ENCODE measurements at regions not wholly inside any gene's neighbourhood (a gene's known extent, or its start where the extent isn't known, plus 50 kb on each side); places are given as distances from the start of the nearest gene placed in this dataset.

DNA sequence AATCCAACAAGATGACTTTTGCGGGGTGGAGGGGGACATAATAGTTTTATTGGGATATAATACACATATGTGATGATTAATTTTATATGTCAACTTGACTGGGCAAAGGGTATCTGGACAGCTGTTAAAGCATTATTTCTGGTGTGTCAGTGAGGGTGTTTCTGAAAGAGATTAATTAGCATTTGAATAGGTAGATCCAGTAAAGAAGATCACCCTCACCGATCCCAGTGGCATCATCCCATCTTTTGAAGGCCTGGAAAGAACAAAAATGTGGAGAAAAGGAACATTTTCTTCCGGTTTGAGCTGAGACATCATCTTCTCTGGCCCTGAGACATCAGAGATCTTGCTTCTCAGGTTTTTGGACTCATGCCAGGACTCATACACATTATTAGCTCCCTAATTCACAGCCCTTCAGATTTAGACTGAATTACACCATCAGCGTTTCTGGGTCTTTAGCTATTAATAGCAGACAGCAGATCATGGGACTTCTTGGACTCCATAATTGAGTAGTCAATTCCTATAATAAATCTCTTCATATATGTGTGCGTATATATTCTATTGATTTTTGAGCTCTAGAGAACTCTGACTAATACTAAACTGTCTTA, 283.6 kb downstream of the PCNX1 start (continued):
- TF ChIP-seq, protein P1, sequence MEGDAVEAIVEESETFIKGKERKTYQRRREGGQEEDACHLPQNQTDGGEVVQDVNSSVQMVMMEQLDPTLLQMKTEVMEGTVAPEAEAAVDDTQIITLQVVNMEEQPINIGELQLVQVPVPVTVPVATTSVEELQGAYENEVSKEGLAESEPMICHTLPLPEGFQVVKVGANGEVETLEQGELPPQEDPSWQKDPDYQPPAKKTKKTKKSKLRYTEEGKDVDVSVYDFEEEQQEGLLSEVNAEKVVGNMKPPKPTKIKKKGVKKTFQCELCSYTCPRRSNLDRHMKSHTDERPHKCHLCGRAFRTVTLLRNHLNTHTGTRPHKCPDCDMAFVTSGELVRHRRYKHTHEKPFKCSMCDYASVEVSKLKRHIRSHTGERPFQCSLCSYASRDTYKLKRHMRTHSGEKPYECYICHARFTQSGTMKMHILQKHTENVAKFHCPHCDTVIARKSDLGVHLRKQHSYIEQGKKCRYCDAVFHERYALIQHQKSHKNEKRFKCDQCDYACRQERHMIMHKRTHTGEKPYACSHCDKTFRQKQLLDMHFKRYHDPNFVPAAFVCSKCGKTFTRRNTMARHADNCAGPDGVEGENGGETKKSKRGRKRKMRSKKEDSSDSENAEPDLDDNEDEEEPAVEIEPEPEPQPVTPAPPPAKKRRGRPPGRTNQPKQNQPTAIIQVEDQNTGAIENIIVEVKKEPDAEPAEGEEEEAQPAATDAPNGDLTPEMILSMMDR (conservative IDR thresholded peaks at IDR 0.05; ENCODE audit: low read depth in 2 of 2), result no peak
- TF ChIP-seq EZH2phosphoT487 (IDR thresholded peaks at IDR 0.05; ENCODE audit: unreplicated experiment) (no peak), ZNF114 (CRISPR knock-in tag; IDR thresholded peaks at IDR 0.05) (no peak)
- TF ChIP-seq, protein P2, sequence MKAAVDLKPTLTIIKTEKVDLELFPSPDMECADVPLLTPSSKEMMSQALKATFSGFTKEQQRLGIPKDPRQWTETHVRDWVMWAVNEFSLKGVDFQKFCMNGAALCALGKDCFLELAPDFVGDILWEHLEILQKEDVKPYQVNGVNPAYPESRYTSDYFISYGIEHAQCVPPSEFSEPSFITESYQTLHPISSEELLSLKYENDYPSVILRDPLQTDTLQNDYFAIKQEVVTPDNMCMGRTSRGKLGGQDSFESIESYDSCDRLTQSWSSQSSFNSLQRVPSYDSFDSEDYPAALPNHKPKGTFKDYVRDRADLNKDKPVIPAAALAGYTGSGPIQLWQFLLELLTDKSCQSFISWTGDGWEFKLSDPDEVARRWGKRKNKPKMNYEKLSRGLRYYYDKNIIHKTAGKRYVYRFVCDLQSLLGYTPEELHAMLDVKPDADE (IDR thresholded peaks at IDR 0.05), result no peak

- H3K36me3 ChIP-seq (ENCODE audit: insufficient read depth), result 0 out of 2 replicates have a peak, but pooled peaks cover 2% of the 10 kb centered on the region
- H3K79me2 ChIP-seq (replicated peaks; ENCODE audit: insufficient read depth), result no peaks in the 10 kb centered on the region
- Mint-ChIP-seq H3K4me1 (peaks cover 58% of the 10 kb centered on the region), H3K27me3 (ENCODE audit: insufficient read depth, low read depth, poor library complexity) (peaks cover 9% of the 10 kb centered on the region), H3K4me3 (no peak overlapping the region), H3K27ac (no peak overlapping the region), H3K36me3 (ENCODE audit: low read depth) (no peaks in the 10 kb centered on the region; the same call in 2 of the 3 replicates), H3K9me3 (peaks cover under 1% of the 10 kb centered on the region; the same call in 2 of the 3 replicates)
- H2AFZ ChIP-seq, result no peak overlapping the region
- ATAC-seq, result peak; percentile 78
- H3K27me3 ChIP-seq (ENCODE audit: insufficient read depth), result no peaks in the 10 kb centered on the region
- peaks cover 14% of the 10 kb centered on the region for H3K4me1 ChIP-seq (ENCODE audit: insufficient read depth)
- H3F3A ChIP-seq (replicated peaks; ENCODE audit: low read depth), result no peaks in the 10 kb centered on the region
- H3K4me2 ChIP-seq, result peak overlapping the region; percentile 60
- peak; percentile 44 for DNase-seq (ENCODE audit: low spot score)
- H3K4me3 ChIP-seq, result no peak overlapping the region
- H3K9me2 ChIP-seq (ENCODE audit: insufficient read depth), result peaks cover 6% of the 10 kb centered on the region; the same call in 1 of the 2 replicates
- no peaks in the 10 kb centered on the region for H4K20me1 ChIP-seq (replicated peaks; ENCODE audit: insufficient read depth)
- peak overlapping the region; percentile 11; the same call in 1 of the 2 replicates for H3K27ac ChIP-seq (ENCODE audit: low read depth)
- no peak for TF ChIP-seq ZNF462 (CRISPR knock-in tag; IDR thresholded peaks at IDR 0.05)
- TF ChIP-seq, protein P2 (IDR thresholded peaks at IDR 0.05), result no peak
- TF ChIP-seq, protein P1 (conservative IDR thresholded peaks at IDR 0.05; ENCODE audit: low read depth in 2 of 2), result no peak
- no peak for TF ChIP-seq NANOG (IDR thresholded peaks at IDR 0.05; ENCODE audit: borderline replicate concordance)
- no peak for TF ChIP-seq ZNF331 (CRISPR knock-in tag; IDR thresholded peaks at IDR 0.05; ENCODE audit: low read depth)
- no peak for TF ChIP-seq POLR2AphosphoS5 (IDR thresholded peaks at IDR 0.05; ENCODE audit: low read depth)
These were observed 286.4 kb downstream of the PCNX1 start for GRCh38 chr14:71193663-71194062.

All from GM23338 (cell line).